ENCODE measurements at regions not wholly inside any gene's neighbourhood (a gene's known extent, or its start where the extent isn't known, plus 50 kb on each side); places are given as distances from the start of the nearest gene placed in this dataset.

- Histone ChIP-seq H4K20me1 (ENCODE audit: insufficient read depth, low read length) (no peaks in the 10 kb centered on the region), H3K4me1 (ENCODE audit: insufficient read depth, low read length) (no peaks in the 10 kb centered on the region), H3K27me3 (ENCODE audit: insufficient read depth, low read length) (no peaks in the 10 kb centered on the region), H3K4me3 (ENCODE audit: insufficient read depth, low read length) (no peak overlapping the region), H3K27ac (ENCODE audit: low read depth, low read length) (no peak overlapping the region), H3K4me2 (ENCODE audit: insufficient read depth, low read length) (no peak overlapping the region), H3K36me3 (ENCODE audit: insufficient read depth, low read length) (no peaks in the 10 kb centered on the region), H2AFZ (ENCODE audit: low read length) (no peak overlapping the region), H3K79me2 (ENCODE audit: insufficient read depth, low read length) (no peaks in the 10 kb centered on the region), H3K9me3 (ENCODE audit: low read depth, low read length) (peaks cover 2% of the 10 kb centered on the region)
- TF ChIP-seq, protein P1, sequence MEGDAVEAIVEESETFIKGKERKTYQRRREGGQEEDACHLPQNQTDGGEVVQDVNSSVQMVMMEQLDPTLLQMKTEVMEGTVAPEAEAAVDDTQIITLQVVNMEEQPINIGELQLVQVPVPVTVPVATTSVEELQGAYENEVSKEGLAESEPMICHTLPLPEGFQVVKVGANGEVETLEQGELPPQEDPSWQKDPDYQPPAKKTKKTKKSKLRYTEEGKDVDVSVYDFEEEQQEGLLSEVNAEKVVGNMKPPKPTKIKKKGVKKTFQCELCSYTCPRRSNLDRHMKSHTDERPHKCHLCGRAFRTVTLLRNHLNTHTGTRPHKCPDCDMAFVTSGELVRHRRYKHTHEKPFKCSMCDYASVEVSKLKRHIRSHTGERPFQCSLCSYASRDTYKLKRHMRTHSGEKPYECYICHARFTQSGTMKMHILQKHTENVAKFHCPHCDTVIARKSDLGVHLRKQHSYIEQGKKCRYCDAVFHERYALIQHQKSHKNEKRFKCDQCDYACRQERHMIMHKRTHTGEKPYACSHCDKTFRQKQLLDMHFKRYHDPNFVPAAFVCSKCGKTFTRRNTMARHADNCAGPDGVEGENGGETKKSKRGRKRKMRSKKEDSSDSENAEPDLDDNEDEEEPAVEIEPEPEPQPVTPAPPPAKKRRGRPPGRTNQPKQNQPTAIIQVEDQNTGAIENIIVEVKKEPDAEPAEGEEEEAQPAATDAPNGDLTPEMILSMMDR (IDR thresholded peaks at IDR 0.05; ENCODE audit: extremely low read depth, low read depth, low read length): no peak
- no peak for DNase-seq (ENCODE audit: insufficient read length, low spot score, missing footprints)
Observed at GRCh38 chr13:89454681-89455080, 1783.5 kb downstream of the SLITRK5 start.

GRCh38 chr13:89455225-89455624 lies 1784.1 kb downstream of the SLITRK5 start:
- no peaks in the 10 kb centered on the region for H4K20me1 ChIP-seq (ENCODE audit: insufficient read depth, low read length)
- no peaks in the 10 kb centered on the region for H3K36me3 ChIP-seq (ENCODE audit: insufficient read depth, low read length)
- no peak overlapping the region for H3K27ac ChIP-seq (ENCODE audit: low read depth, low read length)
- no peak overlapping the region for H3K4me2 ChIP-seq (ENCODE audit: insufficient read depth, low read length)
- DNase-seq (ENCODE audit: insufficient read length, low spot score, missing footprints): no peak
- H3K4me1 ChIP-seq (ENCODE audit: insufficient read depth, low read length): no peaks in the 10 kb centered on the region
- no peak overlapping the region for H2AFZ ChIP-seq (ENCODE audit: low read length)
- peaks cover 2% of the 10 kb centered on the region for H3K9me3 ChIP-seq (ENCODE audit: low read depth, low read length)
- H3K27me3 ChIP-seq (ENCODE audit: insufficient read depth, low read length): no peaks in the 10 kb centered on the region
- no peaks in the 10 kb centered on the region for H3K79me2 ChIP-seq (ENCODE audit: insufficient read depth, low read length)
- TF ChIP-seq, protein P1 (IDR thresholded peaks at IDR 0.05; ENCODE audit: extremely low read depth, low read depth, low read length): no peak
- H3K4me3 ChIP-seq (ENCODE audit: insufficient read depth, low read length): no peak overlapping the region

DNA sequence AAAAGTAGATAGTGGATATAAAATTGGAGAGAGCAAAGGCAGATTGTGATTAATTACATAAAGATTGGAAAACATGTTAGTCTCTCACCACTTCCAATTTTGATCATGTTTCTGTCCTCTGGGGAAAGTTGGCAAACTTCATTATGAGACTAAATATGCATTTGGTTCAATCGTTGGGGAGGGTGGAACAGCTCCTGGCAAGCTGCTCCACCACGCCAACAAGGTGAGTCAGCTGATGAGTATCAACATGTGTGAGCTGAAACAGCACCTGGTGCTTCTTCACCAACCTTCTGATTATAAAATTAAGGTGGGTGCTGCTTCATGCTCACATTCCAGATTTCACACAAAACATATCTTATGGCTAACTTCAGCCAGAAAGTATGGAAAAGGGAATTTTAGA lies 1784.6 kb downstream of the SLITRK5 start:
- no peak overlapping the region for H3K4me3 ChIP-seq (ENCODE audit: insufficient read depth, low read length)
- H4K20me1 ChIP-seq (ENCODE audit: insufficient read depth, low read length): no peaks in the 10 kb centered on the region
- no peak overlapping the region for H2AFZ ChIP-seq (ENCODE audit: low read length)
- H3K9me3 ChIP-seq (ENCODE audit: low read depth, low read length): peaks cover 2% of the 10 kb centered on the region
- no peak overlapping the region for H3K4me2 ChIP-seq (ENCODE audit: insufficient read depth, low read length)
- no peaks in the 10 kb centered on the region for H3K4me1 ChIP-seq (ENCODE audit: insufficient read depth, low read length)
- no peak overlapping the region for H3K27ac ChIP-seq (ENCODE audit: low read depth, low read length)
- H3K27me3 ChIP-seq (ENCODE audit: insufficient read depth, low read length): no peaks in the 10 kb centered on the region
- no peaks in the 10 kb centered on the region for H3K36me3 ChIP-seq (ENCODE audit: insufficient read depth, low read length)
- H3K79me2 ChIP-seq (ENCODE audit: insufficient read depth, low read length): no peaks in the 10 kb centered on the region
- TF ChIP-seq, protein P1 (IDR thresholded peaks at IDR 0.05; ENCODE audit: extremely low read depth, low read depth, low read length): no peak
- DNase-seq (ENCODE audit: insufficient read length, low spot score, missing footprints): no peak

DNA sequence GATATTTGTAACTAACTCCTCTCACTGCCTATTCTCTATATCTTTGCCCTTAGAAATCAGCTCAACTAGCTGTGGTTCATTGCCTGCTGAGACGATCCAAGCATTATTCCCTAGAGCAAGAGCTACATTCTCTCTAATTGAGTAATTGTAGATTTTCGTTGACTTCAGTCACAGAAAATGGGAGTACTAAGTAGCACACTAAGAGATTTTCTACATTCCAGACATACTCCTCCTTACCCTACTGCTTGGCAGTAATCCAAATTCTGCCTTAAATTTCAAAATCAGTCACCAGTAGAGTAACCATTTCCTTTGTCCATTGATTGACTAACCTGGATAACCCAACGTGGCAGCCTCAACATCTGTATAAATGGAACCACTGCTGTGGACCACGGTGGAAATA lies 1786.8 kb downstream of the SLITRK5 start:
- no peaks in the 10 kb centered on the region for H3K79me2 ChIP-seq (ENCODE audit: insufficient read depth, low read length)
- H2AFZ ChIP-seq (ENCODE audit: low read length): no peak overlapping the region
- TF ChIP-seq, protein P1 (IDR thresholded peaks at IDR 0.05; ENCODE audit: extremely low read depth, low read depth, low read length): no peak
- no peaks in the 10 kb centered on the region for H3K4me1 ChIP-seq (ENCODE audit: insufficient read depth, low read length)
- no peaks in the 10 kb centered on the region for H3K27me3 ChIP-seq (ENCODE audit: insufficient read depth, low read length)
- no peak overlapping the region for H3K4me3 ChIP-seq (ENCODE audit: insufficient read depth, low read length)
- no peaks in the 10 kb centered on the region for H3K36me3 ChIP-seq (ENCODE audit: insufficient read depth, low read length)
- H3K27ac ChIP-seq (ENCODE audit: low read depth, low read length): no peak overlapping the region
- H3K9me3 ChIP-seq (ENCODE audit: low read depth, low read length): peaks cover 2% of the 10 kb centered on the region
- no peaks in the 10 kb centered on the region for H4K20me1 ChIP-seq (ENCODE audit: insufficient read depth, low read length)
- DNase-seq (ENCODE audit: insufficient read length, low spot score, missing footprints): no peak
- no peak overlapping the region for H3K4me2 ChIP-seq (ENCODE audit: insufficient read depth, low read length)

Data from osteoblast (primary cell).